Activated B cell treated with CpG ODN at 0.5 μM for 24 hours (primary cell): ENCODE measurements at regions not wholly inside any gene's neighbourhood (a gene's known extent, or its start where the extent isn't known, plus 50 kb on each side); places are given as distances from the start of the nearest gene placed in this dataset.

Experiments
- ATAC-seq: fragments of 200-7000 bp; cut with Tn5 transposase; one replicate; pipeline ENCODE4 v1.10.0; 2021; ENCODE audit warnings: low read depth, mild to moderate bottlenecking, moderate library complexity
- CTCF ChIA-PET: fragments of 350-600 bp; sonication (Branson Sonifier 250); formaldehyde crosslinking; loops from one replicate; lab custom pipeline; 2021; ENCODE audit warnings: antibody characterized with exemption; lab: Charles Lee
- POLR2A ChIA-PET: fragments of 350-600 bp; sonication (Branson Sonifier 250); formaldehyde crosslinking; loops from one replicate; lab custom pipeline; 2021; ENCODE audit warnings: antibody characterized with exemption; lab: Charles Lee
- DNase-seq: peaks from one replicate; pipeline ENCODE4 v3.0.0; 2022
- H3K27ac Mint-ChIP-seq: one replicate; pipeline ENCODE4 v1.8.0; 2020; ENCODE audit warnings: mixed read lengths
- H3K27me3 Mint-ChIP-seq: one replicate; pipeline ENCODE4 v1.8.0; 2021; ENCODE audit warnings: mixed read lengths
- H3K36me3 Mint-ChIP-seq: one replicate; pipeline ENCODE4 v1.8.0; 2021; ENCODE audit warnings: low read depth, mixed read lengths
- H3K4me1 Mint-ChIP-seq: one replicate; pipeline ENCODE4 v1.8.0; 2021; ENCODE audit warnings: mixed read lengths
- H3K4me3 Mint-ChIP-seq: one replicate; pipeline ENCODE4 v1.8.0; 2020; ENCODE audit warnings: mild to moderate bottlenecking, mixed read lengths
- H3K9me3 Mint-ChIP-seq: one replicate; pipeline ENCODE4 v1.8.0; 2020; ENCODE audit warnings: mixed read lengths
- CTCF ChIP-seq: fragments of 200-600 bp; IDR thresholded peaks from one replicate; pipeline ENCODE4 v1.8.0; 2022; ENCODE audit warnings: antibody characterized with exemption, mild to moderate bottlenecking
- intact Hi-C: fragments of 100-400 bp; cut with micrococcal nuclease; formaldehyde crosslinking; loops from one replicate; pipeline ENCODE4 v1.15.1; 2024

- TF ChIP-seq CTCF: no peak
- intact Hi-C loops: loop anchor here (2.0 kb wide), 1 partner anchor 14 kb away; no protein-coding TSS in a partner anchor
- no peak for DNase-seq
Observed at GRCh38 chr13:107422421-107422820, 792.9 kb downstream of the LIG4 start.

GRCh38 chr13:107421951-107422350 is 793.4 kb downstream of the LIG4 start:
- no peak for TF ChIP-seq CTCF
- ChIA-PET POLR2A (no interaction called here), CTCF (no interaction called here)
- Mint-ChIP-seq H3K9me3 (peaks cover 4% of the 10 kb centered on the region), H3K36me3 (no peaks in the 10 kb centered on the region), H3K4me1 (no peaks in the 10 kb centered on the region), H3K4me3 (no peak overlapping the region), H3K27me3 (no peaks in the 10 kb centered on the region), H3K27ac (no peak overlapping the region)
- intact Hi-C loops: loop anchor here (2.0 kb wide), 1 partner anchor 13 kb away; no protein-coding TSS in a partner anchor
- ATAC-seq (no peak), DNase-seq (no peak)

More at GRCh38 chr13:107422421-107422820, 792.9 kb downstream of the LIG4 start:
- H3K4me3 Mint-ChIP-seq: no peak overlapping the region
- H3K27ac Mint-ChIP-seq: no peak overlapping the region
- no peak for ATAC-seq
- CTCF ChIA-PET: no interaction called here
- no peaks in the 10 kb centered on the region for H3K4me1 Mint-ChIP-seq
- peaks cover 4% of the 10 kb centered on the region for H3K9me3 Mint-ChIP-seq
- H3K36me3 Mint-ChIP-seq: no peaks in the 10 kb centered on the region
- POLR2A ChIA-PET: no interaction called here
- H3K27me3 Mint-ChIP-seq: no peaks in the 10 kb centered on the region

GRCh38 chr13:107421028-107421427 is 794.3 kb downstream of the LIG4 start:
- Mint-ChIP-seq H3K27ac (no peak overlapping the region), H3K27me3 (no peaks in the 10 kb centered on the region), H3K4me1 (no peaks in the 10 kb centered on the region), H3K9me3 (peaks cover 6% of the 10 kb centered on the region), H3K36me3 (no peaks in the 10 kb centered on the region), H3K4me3 (no peak overlapping the region)
- ATAC-seq: no peak
- DNase-seq: no peak
- TF ChIP-seq CTCF: no peak
- ChIA-PET POLR2A (no interaction called here), CTCF (no interaction called here)
- intact Hi-C loops: no loop called here

- H3K27ac Mint-ChIP-seq: no peak overlapping the region
- POLR2A ChIA-PET: no interaction called here
- ATAC-seq: no peak
- intact Hi-C loops: no loop called here
- H3K36me3 Mint-ChIP-seq: no peaks in the 10 kb centered on the region
- CTCF ChIA-PET: no interaction called here
- H3K27me3 Mint-ChIP-seq: no peaks in the 10 kb centered on the region
- H3K4me1 Mint-ChIP-seq: no peaks in the 10 kb centered on the region
- no peak overlapping the region for H3K4me3 Mint-ChIP-seq
- TF ChIP-seq CTCF: no peak
- DNase-seq: no peak
- H3K9me3 Mint-ChIP-seq: peaks cover 2% of the 10 kb centered on the region
Observed at GRCh38 chr13:107413005-107413404, 802.3 kb downstream of the LIG4 start.

- CTCF ChIA-PET: no interaction called here
- no peaks in the 10 kb centered on the region for H3K36me3 Mint-ChIP-seq
- H3K9me3 Mint-ChIP-seq: no peaks in the 10 kb centered on the region
- no peak overlapping the region for H3K4me3 Mint-ChIP-seq
- no peak for TF ChIP-seq CTCF
- no peaks in the 10 kb centered on the region for H3K4me1 Mint-ChIP-seq
- DNase-seq (no peak), ATAC-seq (no peak)
- intact Hi-C loops: no loop called here
- H3K27me3 Mint-ChIP-seq: no peaks in the 10 kb centered on the region
- POLR2A ChIA-PET: no interaction called here
- no peak overlapping the region for H3K27ac Mint-ChIP-seq
Observed at GRCh38 chr13:107407074-107407473, 808.3 kb downstream of the LIG4 start.
